ENCODE measurements at regions not wholly inside any gene's neighbourhood (a gene's known extent, or its start where the extent isn't known, plus 50 kb on each side); places are given as distances from the start of the nearest gene placed in this dataset.
"Not testable (repeated sequence)": the region's sequence is repeated elsewhere in the genome, so short reads cannot be mapped to it uniquely, and the experiment has no call there.

DNA sequence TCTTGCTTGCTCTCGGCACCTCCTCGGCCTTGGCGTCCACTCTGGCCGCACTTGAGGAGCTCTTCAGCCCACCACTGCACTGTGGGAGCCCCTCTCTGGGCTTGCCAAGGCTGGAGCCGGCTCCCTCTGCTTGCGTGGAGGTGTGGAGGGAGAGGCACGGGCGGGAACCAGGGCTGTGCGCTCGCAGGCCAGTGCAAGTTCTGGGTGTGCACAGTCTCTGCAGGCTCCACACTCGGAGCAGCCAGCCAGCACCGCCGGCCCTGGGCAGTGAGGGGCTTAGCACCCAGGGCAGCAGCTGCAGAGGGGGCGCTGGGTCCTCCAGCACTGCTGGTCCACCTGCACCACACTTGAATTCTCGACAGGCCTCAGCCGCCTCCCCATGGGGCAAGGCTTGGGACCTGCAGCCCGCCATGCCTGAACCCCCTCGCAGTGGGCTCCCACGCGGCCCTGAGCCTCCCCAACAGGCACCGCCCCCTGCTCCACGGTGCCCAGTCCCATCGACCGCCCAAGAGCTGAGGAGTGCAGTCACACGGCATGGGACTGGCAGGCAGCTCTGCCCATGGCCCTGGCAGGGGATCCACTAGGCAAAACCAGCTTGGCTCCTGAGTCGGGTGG is 411.2 kb upstream of the CHAC2 start:
- no peak for DNase-seq

DNA sequence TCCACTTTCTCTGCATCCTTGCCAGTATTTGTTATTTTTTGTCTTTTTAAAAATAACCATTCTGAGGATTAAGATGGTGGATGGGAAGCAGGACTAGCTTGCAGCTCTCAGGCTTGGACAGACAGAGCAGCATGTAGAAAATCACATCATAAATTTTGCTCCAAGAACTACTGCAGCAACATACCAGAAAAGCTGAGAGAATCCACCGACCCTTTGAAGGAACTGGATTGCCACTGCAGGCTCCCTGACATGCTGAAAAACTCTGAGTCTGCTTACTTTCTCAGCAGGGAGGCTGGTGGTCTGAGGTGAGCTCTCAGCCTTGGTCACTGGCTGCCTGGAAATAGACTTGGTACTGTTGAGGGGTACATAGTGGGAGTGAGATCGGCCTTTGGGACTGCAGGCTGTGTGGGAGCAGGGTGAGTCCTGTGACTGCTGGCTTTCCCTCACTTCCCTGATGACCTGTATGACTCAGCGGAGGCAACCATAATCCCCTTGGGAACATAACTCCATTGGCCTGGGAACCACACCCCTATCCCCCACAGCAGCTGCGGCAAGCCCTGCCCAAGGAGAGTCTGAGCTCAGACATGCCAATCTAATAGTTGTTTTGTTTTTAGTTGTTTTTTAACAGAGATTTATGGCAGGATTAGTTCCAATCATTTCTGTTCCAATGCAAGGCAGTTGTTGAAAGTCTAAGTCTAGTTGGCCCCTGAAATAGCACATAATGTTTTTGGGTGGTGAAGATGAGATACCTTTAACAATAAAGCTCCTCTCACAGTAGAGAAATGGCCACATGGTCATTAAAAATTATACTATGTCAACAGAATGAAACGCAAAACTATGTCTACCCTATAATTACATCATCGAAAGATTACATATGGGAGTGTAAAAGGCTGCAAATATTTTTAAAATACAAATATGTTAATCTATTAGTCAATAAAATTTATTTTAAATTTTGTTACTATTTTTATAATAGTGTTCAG is 414.2 kb upstream of the CHAC2 start:
- no peak for DNase-seq

DNA sequence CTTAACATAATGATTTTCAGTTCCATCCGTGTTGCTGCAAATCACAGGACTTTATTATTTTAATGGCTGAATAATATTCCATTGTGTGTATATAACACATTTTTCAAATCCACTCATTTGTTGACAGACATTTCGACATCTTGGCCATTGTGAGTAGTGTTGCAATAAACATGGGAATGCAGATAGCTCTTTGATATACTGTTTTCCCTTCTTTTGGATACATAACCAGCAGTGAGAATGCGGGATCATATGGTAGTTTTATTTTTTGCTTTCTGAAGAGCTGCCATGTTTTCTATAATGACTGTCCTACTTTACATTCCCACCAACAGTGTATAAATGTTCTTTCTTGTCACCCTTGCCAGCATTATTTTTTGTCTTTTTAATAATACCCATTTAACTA is 420.3 kb upstream of the CHAC2 start:
- no peak for DNase-seq

DNA sequence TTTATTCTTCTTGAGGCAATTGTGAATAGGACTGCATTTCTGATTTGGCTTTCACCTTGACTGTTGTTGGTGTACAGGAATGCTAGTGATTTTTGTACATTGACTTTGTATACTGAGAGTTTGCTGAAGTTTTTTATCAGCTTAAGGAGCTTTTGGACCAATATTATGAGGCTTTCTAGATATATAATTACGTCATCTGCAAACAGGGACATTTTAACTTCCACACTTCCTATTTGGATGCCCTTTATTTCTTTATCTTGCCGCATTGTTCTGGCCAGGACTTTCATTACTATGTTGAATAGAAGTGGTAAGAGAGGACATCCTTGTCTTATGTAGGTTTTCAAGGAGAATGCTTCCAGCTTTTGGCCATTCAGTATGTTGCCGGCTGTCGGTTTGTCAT is 425.4 kb upstream of the CHAC2 start:
- no peak for DNase-seq

DNA sequence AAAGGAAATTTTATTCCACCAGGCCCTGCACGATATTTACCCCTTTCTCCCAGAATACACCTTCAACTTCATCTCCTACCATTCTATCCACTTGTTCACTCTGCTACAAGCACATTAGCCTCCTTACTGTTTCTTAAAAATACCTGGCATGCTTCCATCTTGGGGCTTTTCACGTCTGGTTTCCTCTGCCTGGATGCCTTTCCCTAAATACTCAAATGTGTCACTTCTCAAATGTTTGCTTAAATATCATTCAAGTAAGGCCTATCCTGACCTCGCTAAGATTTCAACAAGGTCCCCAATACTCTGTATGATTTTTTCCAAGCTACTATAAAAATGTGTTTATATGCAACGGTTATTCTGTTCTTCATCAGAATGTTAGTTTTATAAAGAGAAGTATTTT is 433.0 kb upstream of the CHAC2 start:
- DNase-seq, result no peak

DNA sequence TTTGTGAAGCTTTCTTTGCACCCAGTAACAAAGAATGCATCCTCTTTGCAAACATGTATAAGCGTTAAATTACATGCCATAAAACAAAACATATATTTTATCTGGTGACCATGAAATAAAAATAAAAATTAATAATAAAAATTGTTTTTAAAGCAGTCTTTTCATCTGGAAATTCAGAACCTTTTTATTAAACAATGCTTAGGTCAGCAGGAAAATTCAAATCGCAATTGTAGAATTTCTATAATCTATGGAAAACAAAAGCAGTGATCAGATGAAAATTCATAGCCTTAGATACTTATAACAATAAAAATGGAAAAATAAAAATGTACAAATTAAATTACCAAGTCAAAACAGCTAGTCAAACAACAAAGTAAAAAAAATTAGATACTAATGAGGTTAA is 435.9 kb upstream of the CHAC2 start:
- DNase-seq, result no peak

DNA sequence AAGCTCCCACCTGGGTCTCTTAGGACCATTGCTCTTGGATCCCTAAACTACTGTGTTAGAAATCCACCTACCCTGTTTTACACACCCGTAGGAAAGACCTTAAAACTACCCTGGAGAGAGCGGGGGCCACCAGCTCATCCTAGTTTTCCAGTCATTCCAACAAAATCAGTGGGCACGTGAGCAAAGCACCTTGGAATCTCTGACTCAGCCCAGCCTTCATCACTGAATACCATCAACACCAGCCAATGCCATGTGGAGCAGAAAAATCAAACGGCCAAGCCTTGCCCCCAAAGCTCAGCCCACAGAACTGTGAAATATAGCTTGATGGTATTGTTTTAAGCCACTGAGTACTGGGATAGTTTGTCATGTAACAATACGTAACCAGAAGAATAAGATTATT is 449.7 kb upstream of the CHAC2 start:
- DNase-seq, result no peak

DNA sequence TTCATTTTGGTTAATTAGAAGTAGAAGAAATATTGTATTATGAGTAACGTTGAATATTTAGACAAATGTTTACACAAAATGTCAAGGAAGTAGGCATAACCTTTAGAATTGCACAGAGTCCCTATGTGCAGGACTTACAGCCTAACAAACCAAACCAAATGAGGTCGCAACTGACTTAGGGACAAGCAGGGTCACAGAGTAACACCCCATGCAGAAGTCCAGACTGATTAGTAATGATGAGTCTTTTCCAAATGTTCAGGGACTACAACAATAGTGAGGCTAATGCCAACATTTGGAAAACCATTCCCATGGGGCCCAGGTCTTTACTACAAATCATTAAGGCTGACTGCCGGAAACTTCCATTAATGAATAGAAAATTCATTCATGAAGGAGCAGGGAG is 452.5 kb upstream of the CHAC2 start:
- DNase-seq, result no peak

DNA sequence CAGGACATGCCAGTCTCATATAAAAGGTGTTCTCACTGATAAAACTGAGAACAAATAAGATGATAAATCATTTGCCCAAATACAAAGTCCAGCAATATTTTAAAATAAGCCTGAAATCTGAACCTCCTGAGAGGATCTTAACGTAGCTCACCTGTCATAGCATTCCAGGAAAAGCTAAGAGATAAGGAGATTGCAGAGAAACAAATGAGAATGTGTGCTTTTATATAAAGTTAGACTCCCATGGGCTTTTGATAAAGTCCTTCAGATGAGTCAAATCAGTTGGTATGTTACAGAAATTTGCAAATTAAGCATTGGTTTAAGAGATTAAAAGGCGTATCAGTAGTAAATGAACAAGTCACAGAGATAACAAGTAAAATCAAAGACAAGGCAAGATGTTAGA is 452.9 kb upstream of the CHAC2 start:
- DNase-seq, result no peak

DNA sequence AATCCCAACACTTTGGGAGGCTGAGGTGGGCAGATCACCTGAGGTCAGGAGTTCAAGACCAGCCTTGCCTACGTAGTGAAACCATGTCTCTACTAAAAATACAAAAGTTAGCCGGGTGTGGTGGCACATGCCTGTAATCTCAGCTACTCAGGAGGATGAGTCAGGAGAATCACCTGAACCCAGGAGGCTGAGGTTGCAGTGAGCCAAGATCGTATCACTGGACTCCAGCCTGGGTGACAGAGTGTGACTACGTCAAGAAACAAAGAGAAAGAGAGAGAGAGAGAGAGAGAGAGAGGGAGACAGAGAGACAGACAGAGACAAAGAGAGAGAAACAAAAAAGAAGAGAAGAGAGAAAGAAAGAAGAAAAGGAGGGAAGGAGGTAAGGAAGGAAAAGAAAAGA is 454.0 kb upstream of the CHAC2 start:
- not testable (repeated sequence) for DNase-seq

DNA sequence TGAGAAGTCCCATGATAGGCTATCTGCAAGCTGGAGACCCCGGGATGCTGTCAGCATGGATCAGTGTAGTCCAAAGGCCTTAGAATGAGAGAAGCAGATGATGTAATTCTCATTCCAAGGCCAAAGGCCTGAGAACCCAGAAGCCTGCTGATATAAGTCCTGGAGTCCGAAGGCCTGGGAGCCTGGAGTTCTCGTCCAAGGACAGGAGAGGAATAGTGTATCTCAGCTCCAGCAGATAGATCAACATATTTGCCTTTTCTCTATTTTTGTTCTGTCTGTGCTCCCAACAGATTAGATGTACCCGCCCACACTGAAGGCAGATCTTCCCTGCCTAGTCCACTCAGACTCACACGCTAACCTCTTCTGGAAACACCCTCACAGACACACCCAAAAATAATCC is 454.9 kb upstream of the CHAC2 start:
- no peak for DNase-seq

DNA sequence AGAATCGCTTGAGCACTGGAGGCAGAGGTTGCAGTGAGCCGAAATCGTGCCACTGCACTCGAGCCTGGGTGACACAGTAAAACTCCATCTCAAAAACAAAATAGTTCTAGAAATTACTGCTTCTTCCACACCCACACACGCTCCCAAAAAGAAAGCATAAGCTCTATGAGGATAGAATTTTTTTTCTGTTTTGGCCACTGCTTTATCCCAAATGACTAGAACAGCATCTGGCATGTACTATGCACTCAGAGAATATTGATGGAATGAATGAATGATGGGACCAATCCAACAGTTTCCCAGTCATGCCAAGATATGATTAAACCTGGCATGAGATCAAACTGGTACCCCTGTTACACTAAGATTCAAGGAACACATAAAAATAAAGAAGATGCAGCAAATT is 455.4 kb upstream of the CHAC2 start:
- no peak for DNase-seq

DNA sequence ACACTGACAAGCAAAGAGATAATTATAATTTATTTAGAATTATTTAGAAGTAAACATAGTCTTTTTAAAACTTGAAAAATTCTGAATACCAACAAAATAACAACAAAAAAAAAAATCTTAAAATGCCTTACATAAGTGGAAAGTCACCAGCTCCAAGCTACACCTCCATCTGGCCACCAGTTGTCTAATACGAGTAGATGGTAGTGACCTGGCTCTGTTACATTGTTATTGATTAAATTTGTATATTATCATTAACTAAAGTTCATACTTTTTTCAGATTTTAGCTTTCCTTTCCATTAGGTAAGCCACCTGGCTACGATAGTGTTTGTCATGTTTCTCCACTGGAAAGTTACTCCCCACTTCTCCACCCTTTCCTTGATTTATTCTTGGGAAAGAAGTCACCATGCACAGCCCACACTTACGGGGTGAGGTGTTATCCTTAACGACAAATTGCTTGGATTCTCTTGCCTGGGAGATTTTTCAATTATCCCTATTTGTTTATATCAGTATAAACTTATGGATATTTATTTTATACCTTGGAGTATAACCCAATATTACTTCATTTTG is 464.5 kb upstream of the CHAC2 start:
- DNase-seq, result no peak

DNA sequence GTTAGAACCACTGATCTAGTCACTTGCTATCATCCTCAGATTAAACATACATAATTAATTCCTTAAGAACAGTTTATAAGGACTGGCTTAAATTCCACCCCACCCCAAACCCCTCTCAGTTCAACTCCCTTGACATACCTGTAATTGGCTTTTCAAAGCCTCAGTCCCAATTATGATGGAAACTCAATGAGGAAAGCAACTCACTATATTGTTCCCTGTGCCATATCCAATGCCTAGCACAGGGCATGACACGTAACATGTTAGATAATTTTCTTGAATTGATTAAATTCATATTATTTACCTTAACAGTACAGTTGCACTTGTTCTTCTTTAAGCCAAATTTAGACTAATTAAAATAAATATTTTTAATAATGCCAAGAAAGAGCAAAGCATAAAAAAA is 465.1 kb upstream of the CHAC2 start:
- no peak for DNase-seq

DNA sequence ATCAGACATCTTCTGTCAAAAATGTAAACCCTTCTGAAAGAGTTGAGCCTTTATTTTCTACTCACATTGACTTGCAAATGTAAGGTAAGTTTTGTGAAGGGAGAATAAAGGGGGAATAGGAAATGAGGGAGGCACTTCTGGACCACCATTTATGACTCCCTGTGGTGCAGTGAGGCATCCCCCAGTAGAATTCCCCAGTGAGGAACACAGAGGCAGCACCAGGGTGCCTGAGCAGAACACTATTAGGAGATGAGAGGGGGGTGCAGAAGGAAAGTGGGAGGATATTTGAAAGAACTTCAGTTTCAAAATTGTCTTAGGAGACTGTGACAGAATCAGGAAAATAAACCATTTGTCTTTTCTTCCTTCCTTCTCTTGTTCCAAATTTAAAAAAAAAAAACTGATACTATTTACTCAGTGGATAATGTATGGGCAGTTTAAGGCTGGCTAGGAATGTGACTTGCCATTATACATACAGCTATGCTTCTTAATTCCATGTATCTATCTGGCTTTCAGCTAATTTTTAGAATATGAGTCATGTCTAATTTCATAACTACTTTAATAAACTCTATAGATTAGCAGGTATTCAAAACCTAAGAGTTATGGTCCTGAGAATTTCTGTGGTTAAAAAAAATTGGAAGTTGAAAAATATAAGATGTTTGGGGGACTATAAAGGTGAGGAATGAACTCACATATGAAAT is 478.1 kb upstream of the CHAC2 start:
- no peak for DNase-seq

DNA sequence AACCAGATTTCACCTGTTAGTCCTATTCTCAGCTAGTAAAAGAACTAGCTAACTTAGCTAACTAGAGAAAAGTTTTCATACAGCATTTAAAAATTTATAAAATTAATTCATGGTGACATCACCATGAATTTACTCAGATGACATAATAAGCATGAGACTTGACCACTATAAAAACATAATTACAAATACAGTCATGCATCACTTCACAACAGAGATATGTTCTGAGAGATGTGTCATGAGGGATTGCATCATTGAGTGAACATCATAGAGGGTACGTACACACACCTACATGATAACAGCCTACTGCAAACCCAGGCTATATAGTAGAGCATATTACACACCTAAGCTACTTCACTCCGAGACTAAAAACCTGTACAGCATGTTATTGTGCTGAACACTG is 481.3 kb upstream of the CHAC2 start:
- DNase-seq, result no peak

DNA sequence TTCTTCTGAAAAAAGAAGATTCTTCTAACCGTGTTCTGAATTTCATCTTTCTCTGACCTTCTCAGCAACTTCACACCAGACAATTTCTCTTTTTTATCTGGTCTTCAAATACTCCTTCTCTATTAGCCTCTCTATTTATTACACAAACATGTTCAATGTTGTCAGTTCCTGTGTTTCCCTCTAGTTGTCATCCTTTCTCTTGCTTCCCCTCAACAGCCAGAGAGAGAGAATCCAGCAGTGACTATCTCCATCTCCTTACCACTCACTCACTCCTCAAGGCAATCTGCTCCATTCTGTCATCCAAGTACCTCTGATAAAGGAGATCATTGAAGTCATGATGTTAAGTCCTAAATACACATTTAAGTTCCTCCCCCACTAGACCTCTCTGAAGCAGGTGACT is 491.9 kb upstream of the CHAC2 start:
- DNase-seq, result no peak

DNA sequence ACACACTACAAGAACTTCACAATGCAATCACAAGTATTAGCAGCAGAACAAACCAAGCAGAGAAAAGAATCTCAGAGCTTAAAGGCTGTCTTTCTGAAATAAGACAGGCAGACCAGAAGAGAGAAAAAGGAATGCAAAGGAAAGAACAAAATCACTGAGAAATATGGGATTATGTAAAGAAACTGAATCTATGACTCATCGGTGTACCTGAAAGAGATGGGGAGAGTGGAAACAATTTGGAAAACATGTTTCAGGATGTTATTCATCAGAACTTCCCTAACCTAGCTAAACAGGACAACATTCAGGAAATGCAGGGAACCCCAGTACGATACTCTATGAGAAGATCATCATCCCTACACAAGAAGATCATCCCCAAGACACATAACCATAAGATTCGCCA is 499.0 kb upstream of the CHAC2 start:
- no peak for DNase-seq

DNA sequence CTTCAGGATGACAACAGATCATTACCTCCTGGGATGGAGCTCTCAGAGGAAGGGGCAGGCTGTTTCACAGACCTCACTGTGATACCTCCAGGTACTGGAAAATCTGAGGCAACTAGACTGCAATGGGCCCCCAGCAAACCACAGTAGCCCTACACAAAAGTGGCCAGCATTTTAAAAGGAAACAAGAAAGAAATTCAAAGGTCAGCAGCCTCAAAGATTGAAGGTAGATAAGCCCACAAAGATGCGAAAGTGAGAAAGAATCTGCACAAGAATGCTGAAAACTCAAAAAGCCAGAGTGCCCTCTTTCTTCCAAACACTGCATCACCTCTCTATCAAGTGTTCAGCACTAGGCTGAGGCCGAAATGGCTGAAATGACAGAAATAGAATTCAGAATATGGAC is 499.5 kb upstream of the CHAC2 start:
- no peak for DNase-seq

DNA sequence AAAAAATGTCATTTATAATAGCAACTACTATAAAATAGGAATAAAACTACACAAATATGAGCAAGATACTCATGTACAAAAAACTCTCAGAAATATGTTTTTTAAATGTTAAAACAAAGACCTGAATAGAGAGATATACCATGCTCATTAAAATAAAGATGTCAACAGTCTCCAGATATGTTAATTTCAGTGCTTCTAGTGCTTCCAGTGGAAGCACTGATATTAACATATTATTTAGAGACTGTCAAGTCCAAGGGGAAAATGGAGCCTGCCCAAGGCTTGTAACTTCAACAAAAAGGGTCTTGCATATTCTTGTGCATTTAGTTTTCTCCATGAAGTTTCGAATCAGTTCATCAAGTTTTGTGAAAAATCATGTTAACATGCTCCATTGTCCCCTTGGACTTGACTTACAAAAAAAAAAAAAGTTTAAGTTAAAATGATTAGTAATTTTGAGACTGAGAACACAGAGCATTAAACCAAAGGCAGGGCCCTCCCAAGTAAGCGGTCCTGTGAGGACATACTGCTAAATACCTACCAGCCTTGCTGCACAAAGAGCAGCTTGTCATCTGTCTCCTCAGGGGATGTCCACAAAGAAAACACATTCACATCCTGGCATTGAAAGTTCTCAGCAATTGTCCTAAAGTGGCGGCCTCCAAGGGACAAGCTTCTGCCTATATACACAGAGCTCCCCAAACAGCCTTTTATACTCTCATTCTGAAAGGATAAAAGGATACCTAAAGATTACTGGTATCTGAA is 501.9 kb upstream of the CHAC2 start:
- no peak for DNase-seq

DNA sequence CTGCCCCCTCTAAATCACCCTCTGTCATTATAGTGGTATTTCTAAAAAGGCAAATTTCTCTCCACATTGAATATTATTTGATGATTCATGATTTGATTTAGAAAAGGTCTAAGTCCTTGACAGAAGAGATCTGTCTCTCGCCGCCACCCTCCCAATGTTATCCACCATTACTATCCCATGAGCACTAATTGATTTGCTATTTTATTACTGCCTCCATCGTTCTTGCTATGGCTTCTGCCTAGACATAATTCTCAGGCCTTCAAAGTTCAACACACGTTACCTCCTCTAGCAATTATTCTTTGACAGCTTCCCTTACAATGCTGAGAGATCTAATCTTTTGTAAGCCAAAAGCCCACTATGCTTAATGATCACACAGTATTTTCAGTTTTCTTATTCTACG is 507.0 kb upstream of the CHAC2 start:
- DNase-seq, result no peak

DNA sequence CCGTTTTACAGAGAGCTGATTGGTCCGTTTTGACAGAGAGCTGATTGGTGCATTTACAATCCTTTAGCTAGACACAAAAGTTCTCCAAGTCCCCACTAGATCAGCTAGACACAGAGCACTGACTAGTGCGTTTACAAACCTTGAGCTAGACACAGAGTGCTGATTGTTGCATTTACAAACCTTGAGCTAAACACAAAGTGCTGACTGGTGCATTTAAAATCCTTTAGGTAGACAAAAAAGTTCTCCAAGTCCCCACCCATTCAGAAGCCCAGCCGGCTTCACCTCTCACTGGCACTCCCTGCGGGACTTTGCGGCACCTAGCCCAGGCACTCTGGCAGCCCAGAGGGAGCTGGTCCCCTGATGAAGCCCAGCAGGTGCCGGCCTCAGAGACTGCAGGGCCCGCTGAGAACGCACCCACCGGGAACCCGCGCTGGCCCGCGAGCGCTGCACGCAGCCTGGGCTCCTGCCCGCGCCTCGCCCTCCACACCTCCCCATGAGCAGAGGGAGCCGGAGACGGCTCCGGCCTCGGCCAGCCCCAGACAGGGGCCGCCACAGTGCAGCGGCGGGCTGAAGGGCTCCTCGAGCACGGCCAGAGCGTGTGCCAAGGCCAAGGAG is 508.1 kb upstream of the CHAC2 start:
- no peak for DNase-seq
